ENCODE measurements at regions not wholly inside any gene's neighbourhood (a gene's known extent, or its start where the extent isn't known, plus 50 kb on each side); places are given as distances from the start of the nearest gene placed in this dataset.

DNA sequence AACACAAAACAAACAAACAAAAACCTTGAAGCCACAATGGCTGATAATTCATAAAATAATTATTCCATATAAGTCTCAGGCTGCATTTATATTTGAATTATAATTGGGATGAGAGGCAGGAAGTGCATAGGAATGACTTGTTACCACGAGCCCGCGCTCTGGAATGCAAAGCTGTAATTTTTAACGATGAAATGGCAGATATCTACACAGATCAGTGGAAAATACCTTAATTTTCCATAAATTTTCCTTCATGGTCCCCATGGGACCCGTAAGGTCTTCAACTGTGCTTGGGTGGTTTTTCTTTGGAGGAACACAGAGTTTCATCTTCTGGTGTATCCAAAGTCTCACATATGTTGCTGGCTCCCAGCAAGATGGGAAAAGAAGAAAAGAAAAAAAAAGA is 226.8 kb downstream of the SHOX start:
- Histone ChIP-seq H3K79me2 (ENCODE audit: control insufficient read depth, insufficient read depth, low read length) (no peaks in the 10 kb centered on the region), H3K4me1 (replicated peaks in 1 of 2; ENCODE audit: control insufficient read depth in 2 of 2, insufficient read depth in 2 of 2, low read length in 2 of 2) (no peaks in the 10 kb centered on the region), H4K20me1 (replicated peaks; ENCODE audit: control insufficient read depth, insufficient read depth, low read length) (no peaks in the 10 kb centered on the region), H3K27me3 (ENCODE audit: control insufficient read depth in 2 of 2, insufficient read depth in 2 of 2, low read length in 2 of 2) (no peaks in the 10 kb centered on the region; a peak in 1 of 5 replicates), H3K9ac (ENCODE audit: insufficient read depth in 1 of 2, low read depth in 2 of 2, low read length in 2 of 2) (no peak overlapping the region), H3K4me3 (no peak overlapping the region), H3K27ac (ENCODE audit: extremely low read depth, low read depth, low read length) (no peak overlapping the region), H3K4me2 (ENCODE audit: insufficient read depth, low read length) (no peak overlapping the region), H2AFZ (ENCODE audit: low read depth, low read length) (no peak overlapping the region), H3K9me1 (ENCODE audit: control insufficient read depth, insufficient read depth, low read length) (no peaks in the 10 kb centered on the region), H3K36me3 (ENCODE audit: control insufficient read depth, insufficient read depth, low read length) (no peaks in the 10 kb centered on the region), H3K9me3 (replicated peaks; ENCODE audit: control insufficient read depth, insufficient read depth, low read depth, low read length) (no peaks in the 10 kb centered on the region)
- intact Hi-C loops (cut with micrococcal nuclease) (no loop called here), in situ Hi-C loops (cut with MboI) (no loop called here)
- TF ChIP-seq PHTF2 (CRISPR knock-in tag; IDR thresholded peaks at IDR 0.05) (no peak), NELFE (IDR thresholded peaks at IDR 0.05; ENCODE audit: insufficient read depth, insufficient read length) (no peak), HEY1 (CRISPR knock-in tag; IDR thresholded peaks at IDR 0.05; ENCODE audit: borderline replicate concordance) (no peak), ZFP1 (CRISPR knock-in tag; IDR thresholded peaks at IDR 0.05) (no peak), NR1H2 (CRISPR knock-in tag; IDR thresholded peaks at IDR 0.05) (no peak), KLF10 (CRISPR knock-in tag; IDR thresholded peaks at IDR 0.05) (no peak), SMARCB1 (IDR thresholded peaks at IDR 0.05; ENCODE audit: insufficient read length, low read depth) (no peak), CCAR2 (IDR thresholded peaks at IDR 0.05; ENCODE audit: low read depth, low read length) (no peak), ZBTB17 (CRISPR knock-in tag; IDR thresholded peaks at IDR 0.05) (no peak), MEF2A (IDR thresholded peaks at IDR 0.05; ENCODE audit: control insufficient read depth, low read depth, low read length) (no peak), MXI1 (IDR thresholded peaks at IDR 0.05; ENCODE audit: low read depth, low read length) (no peak), FOS (IDR thresholded peaks at IDR 0.05; ENCODE audit: extremely low read depth, insufficient read length) (no peak), POLR3A (IDR thresholded peaks at IDR 0.05; ENCODE audit: borderline replicate concordance, extremely low read depth, insufficient read depth, insufficient read length) (no peak), JUN (IDR thresholded peaks at IDR 0.05; ENCODE audit: borderline replicate concordance, low read depth, low read length) (no peak), JUN (CRISPR knock-in tag; IDR thresholded peaks at IDR 0.05; ENCODE audit: borderline replicate concordance) (no peak)
- TF ChIP-seq, protein P1, sequence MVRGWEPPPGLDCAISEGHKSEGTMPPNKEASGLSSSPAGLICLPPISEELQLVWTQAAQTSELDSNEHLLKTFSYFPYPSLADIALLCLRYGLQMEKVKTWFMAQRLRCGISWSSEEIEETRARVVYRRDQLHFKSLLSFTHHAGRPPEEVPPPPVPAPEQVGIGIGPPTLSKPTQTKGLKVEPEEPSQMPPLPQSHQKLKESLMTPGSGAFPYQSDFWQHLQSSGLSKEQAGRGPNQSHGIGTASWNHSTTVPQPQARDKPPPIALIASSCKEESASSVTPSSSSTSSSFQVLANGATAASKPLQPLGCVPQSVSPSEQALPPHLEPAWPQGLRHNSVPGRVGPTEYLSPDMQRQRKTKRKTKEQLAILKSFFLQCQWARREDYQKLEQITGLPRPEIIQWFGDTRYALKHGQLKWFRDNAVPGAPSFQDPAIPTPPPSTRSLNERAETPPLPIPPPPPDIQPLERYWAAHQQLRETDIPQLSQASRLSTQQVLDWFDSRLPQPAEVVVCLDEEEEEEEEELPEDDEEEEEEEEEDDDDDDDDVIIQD (CRISPR knock-in tag; IDR thresholded peaks at IDR 0.05), result no peak
- CTCF ChIA-PET (ENCODE audit: low intra/inter-chr PET ratio), result no interaction called here
- 2% methylated on average over 5 of the region's 5 CpGs for WGBS (ENCODE audit: insufficient coverage, low coverage, missing lambda C conversion rate)
- no TSS peak for BruUV-seq (replicated peaks)
- no peak for ATAC-seq
- POLR2A ChIA-PET, result no interaction called here
- FAIRE-seq, result no peak
- DNase-seq (ENCODE audit: extremely low read depth in 1 of 4, low spot score in 3 of 4), result no peak
